Loucy (cell line): ENCODE measurements at regions not wholly inside any gene's neighbourhood (a gene's known extent, or its start where the extent isn't known, plus 50 kb on each side); places are given as distances from the start of the nearest gene placed in this dataset.

Source experiments
- EZH2phosphoT487 ChIP-seq: fragments of 200-600 bp; IDR thresholded peaks from 2 replicates; pipeline ENCODE4 v1.6.1; 2018; ENCODE audit warnings: antibody characterized with exemption, mild to moderate bottlenecking, moderate library complexity, borderline replicate concordance
- TF ChIP-seq, protein P1 (sequence below): fragments of 200-600 bp; sonication (generic); conservative IDR thresholded peaks from 2 replicates; pipeline ENCODE4 v1.5.1; 2014; ENCODE audit warnings: mild to moderate bottlenecking, antibody characterized with exemption, low read length

- TF ChIP-seq EZH2phosphoT487 = no peak
- TF ChIP-seq, protein P1, sequence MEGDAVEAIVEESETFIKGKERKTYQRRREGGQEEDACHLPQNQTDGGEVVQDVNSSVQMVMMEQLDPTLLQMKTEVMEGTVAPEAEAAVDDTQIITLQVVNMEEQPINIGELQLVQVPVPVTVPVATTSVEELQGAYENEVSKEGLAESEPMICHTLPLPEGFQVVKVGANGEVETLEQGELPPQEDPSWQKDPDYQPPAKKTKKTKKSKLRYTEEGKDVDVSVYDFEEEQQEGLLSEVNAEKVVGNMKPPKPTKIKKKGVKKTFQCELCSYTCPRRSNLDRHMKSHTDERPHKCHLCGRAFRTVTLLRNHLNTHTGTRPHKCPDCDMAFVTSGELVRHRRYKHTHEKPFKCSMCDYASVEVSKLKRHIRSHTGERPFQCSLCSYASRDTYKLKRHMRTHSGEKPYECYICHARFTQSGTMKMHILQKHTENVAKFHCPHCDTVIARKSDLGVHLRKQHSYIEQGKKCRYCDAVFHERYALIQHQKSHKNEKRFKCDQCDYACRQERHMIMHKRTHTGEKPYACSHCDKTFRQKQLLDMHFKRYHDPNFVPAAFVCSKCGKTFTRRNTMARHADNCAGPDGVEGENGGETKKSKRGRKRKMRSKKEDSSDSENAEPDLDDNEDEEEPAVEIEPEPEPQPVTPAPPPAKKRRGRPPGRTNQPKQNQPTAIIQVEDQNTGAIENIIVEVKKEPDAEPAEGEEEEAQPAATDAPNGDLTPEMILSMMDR = no peak
These were observed 348.4 kb upstream of the C1orf87 start for GRCh38 chr1:60421965-60422364.
